Frontal cortex (tissue), 3 donors: ENCODE measurements at regions not wholly inside any gene's neighbourhood (a gene's known extent, or its start where the extent isn't known, plus 50 kb on each side); places are given as distances from the start of the nearest gene placed in this dataset.
"Not testable (repeated sequence)": the region's sequence is repeated elsewhere in the genome, so short reads cannot be mapped to it uniquely, and the experiment has no call there.

Source experiments
- DNase-seq, 2 donors: peaks; one replicate each; pipeline ENCODE4 v3.0.0; 2012; ENCODE audit warnings: low spot score in 2 of 2
- FAIRE-seq: peaks from 2 replicates; lab custom pipeline; 2012; peaks lifted over from hg19 to GRCh38; lab: Jason Lieb, UNC
- donor health status: control.
- donor health status: control.
- donor health status: control.

GRCh38 chr3:73120710-73121109, 59.3 kb downstream of the EBLN2 start:
- FAIRE-seq (no peak), DNase-seq (no peak)

- FAIRE-seq: no peak
- DNase-seq: no peak
Measured at GRCh38 chr3:73121669-73122331, 60.3 kb downstream of the EBLN2 start.

- DNase-seq (no peak), FAIRE-seq (no peak)
Measured at GRCh38 chr3:73134034-73134433, 72.6 kb downstream of the EBLN2 start.

GRCh38 chr3:73136941-73137340, 75.5 kb downstream of the EBLN2 start:
- no peak for DNase-seq
- FAIRE-seq: no peak

GRCh38 chr3:73137736-73138403, 76.4 kb downstream of the EBLN2 start:
- FAIRE-seq (no peak), DNase-seq (no peak)

- FAIRE-seq (no peak), DNase-seq (no peak)
Measured at GRCh38 chr3:73140772-73141442, 79.4 kb downstream of the EBLN2 start.

GRCh38 chr3:73141525-73141924, 80.1 kb downstream of the EBLN2 start:
- FAIRE-seq (no peak), DNase-seq (no peak)

- FAIRE-seq: no peak
- DNase-seq: no peak
Measured at GRCh38 chr3:73143401-73143800, 81.9 kb downstream of the EBLN2 start.

GRCh38 chr3:73143821-73144237, 82.4 kb downstream of the EBLN2 start:
- FAIRE-seq (no peak), DNase-seq (no peak)

GRCh38 chr3:73144276-73144675, 82.8 kb downstream of the EBLN2 start:
- no peak for FAIRE-seq
- DNase-seq: no peak

- FAIRE-seq (no peak), DNase-seq (no peak)
Measured at GRCh38 chr3:73144828-73145227, 83.4 kb downstream of the EBLN2 start.

GRCh38 chr3:73147479-73147878, 86.0 kb downstream of the EBLN2 start:
- not testable (repeated sequence) for FAIRE-seq

GRCh38 chr3:73148206-73148605, 86.7 kb downstream of the EBLN2 start:
- DNase-seq: no peak

More at GRCh38 chr3:73147479-73147878, 86.0 kb downstream of the EBLN2 start:
- DNase-seq: not testable (repeated sequence)

GRCh38 chr3:73148682-73149081, 87.2 kb downstream of the EBLN2 start:
- no peak for FAIRE-seq
- no peak for DNase-seq

More at GRCh38 chr3:73148206-73148605, 86.7 kb downstream of the EBLN2 start:
- no peak for FAIRE-seq

- DNase-seq (no peak), FAIRE-seq (no peak)
Measured at GRCh38 chr3:73150369-73151130, 89.1 kb downstream of the EBLN2 start.

- FAIRE-seq, DNase-seq: not testable (repeated sequence)
Measured at GRCh38 chr3:73152571-73152970, 91.1 kb downstream of the EBLN2 start.

GRCh38 chr3:73153057-73153456, 91.6 kb downstream of the EBLN2 start:
- not testable (repeated sequence) for FAIRE-seq, DNase-seq

- FAIRE-seq, DNase-seq: not testable (repeated sequence)
Measured at GRCh38 chr3:73154261-73154660, 92.8 kb downstream of the EBLN2 start.

- FAIRE-seq, DNase-seq: not testable (repeated sequence)
Measured at GRCh38 chr3:73155441-73155840, 94.0 kb downstream of the EBLN2 start.

- FAIRE-seq (no peak), DNase-seq (no peak)
Measured at GRCh38 chr3:73164622-73165021, 103.2 kb downstream of the EBLN2 start.
